ENCODE measurements at regions not wholly inside any gene's neighbourhood (a gene's known extent, or its start where the extent isn't known, plus 50 kb on each side); places are given as distances from the start of the nearest gene placed in this dataset.

GRCh38 chr4:145302725-145303124 is 122.3 kb upstream of the OTUD4 start:
- no peak overlapping the region for H3K27ac ChIP-seq (ENCODE audit: low read depth, low read length)
- ChIA-PET POLR2A (no interaction called here), CTCF (no interaction called here)
- no peaks in the 10 kb centered on the region for H3K9me3 ChIP-seq (ENCODE audit: control insufficient read depth, insufficient read depth, low read length)
- DNase-seq (ENCODE audit: low read depth, low spot score): no peak
- H3K4me3 ChIP-seq (ENCODE audit: low read depth, low read length): no peak overlapping the region
- TF ChIP-seq, protein P1, sequence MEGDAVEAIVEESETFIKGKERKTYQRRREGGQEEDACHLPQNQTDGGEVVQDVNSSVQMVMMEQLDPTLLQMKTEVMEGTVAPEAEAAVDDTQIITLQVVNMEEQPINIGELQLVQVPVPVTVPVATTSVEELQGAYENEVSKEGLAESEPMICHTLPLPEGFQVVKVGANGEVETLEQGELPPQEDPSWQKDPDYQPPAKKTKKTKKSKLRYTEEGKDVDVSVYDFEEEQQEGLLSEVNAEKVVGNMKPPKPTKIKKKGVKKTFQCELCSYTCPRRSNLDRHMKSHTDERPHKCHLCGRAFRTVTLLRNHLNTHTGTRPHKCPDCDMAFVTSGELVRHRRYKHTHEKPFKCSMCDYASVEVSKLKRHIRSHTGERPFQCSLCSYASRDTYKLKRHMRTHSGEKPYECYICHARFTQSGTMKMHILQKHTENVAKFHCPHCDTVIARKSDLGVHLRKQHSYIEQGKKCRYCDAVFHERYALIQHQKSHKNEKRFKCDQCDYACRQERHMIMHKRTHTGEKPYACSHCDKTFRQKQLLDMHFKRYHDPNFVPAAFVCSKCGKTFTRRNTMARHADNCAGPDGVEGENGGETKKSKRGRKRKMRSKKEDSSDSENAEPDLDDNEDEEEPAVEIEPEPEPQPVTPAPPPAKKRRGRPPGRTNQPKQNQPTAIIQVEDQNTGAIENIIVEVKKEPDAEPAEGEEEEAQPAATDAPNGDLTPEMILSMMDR (IDR thresholded peaks at IDR 0.05; ENCODE audit: low read depth, low read length): no peak
- no peaks in the 10 kb centered on the region for H3K27me3 ChIP-seq (ENCODE audit: control insufficient read depth, insufficient read depth, low read length)

DNA sequence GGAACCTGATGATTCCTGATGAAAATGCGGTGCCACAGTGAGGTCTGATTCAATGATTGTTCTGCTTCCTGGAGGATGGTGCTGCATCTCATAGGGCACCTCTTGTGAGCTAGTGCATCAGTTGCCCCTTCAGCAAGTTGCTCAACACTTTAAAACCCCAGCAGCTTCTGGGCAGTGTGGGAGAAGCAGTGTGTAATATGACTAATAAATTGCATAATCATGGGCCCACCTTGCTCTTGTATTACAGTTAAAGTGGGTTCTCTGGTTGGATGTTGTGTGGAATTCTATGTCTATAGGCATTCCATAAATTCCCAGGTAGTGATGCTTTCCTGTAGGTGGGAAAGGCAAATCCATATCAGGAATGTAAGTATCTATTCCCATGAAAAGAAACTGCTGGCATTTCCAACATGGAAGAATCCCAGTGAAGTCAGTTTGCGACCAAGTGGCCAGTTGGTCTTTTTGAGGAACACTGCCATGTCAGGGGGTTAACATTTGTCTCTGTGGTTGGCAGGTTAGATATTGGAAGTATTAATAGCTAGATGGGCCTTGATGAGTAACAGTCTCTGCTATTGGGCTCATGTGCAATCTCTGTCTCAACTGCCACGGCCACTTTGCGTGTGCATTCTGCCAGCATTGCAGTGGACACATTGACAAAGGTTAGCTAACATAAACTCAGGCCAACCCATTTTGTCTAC is 121.1 kb upstream of the OTUD4 start:
- Histone ChIP-seq H3K27me3 (ENCODE audit: control insufficient read depth, insufficient read depth, low read length) (no peaks in the 10 kb centered on the region), H3K27ac (ENCODE audit: low read depth, low read length) (no peak overlapping the region), H3K4me3 (ENCODE audit: low read depth, low read length) (no peak overlapping the region), H3K9me3 (ENCODE audit: control insufficient read depth, insufficient read depth, low read length) (no peaks in the 10 kb centered on the region)
- DNase-seq (ENCODE audit: low read depth, low spot score): no peak
- POLR2A ChIA-PET: no interaction called here
- CTCF ChIA-PET: interaction anchor here (1.3 kb wide), 1 partner anchor 68 kb away, joined by 3 read pairs; no protein-coding TSS in a partner anchor
- TF ChIP-seq, protein P1 (IDR thresholded peaks at IDR 0.05; ENCODE audit: low read depth, low read length): no peak

- ChIA-PET POLR2A (no interaction called here), CTCF (no interaction called here)
- Histone ChIP-seq H3K9me3 (ENCODE audit: control insufficient read depth, insufficient read depth, low read length) (no peaks in the 10 kb centered on the region), H3K27me3 (ENCODE audit: control insufficient read depth, insufficient read depth, low read length) (no peaks in the 10 kb centered on the region), H3K27ac (ENCODE audit: low read depth, low read length) (peak overlapping the region; percentile 25), H3K4me3 (ENCODE audit: low read depth, low read length) (no peak overlapping the region)
- TF ChIP-seq, protein P1 (IDR thresholded peaks at IDR 0.05; ENCODE audit: low read depth, low read length): no peak
- no peak for DNase-seq (ENCODE audit: low read depth, low spot score)
These were observed 119.1 kb upstream of the OTUD4 start for GRCh38 chr4:145299380-145300076.

DNA sequence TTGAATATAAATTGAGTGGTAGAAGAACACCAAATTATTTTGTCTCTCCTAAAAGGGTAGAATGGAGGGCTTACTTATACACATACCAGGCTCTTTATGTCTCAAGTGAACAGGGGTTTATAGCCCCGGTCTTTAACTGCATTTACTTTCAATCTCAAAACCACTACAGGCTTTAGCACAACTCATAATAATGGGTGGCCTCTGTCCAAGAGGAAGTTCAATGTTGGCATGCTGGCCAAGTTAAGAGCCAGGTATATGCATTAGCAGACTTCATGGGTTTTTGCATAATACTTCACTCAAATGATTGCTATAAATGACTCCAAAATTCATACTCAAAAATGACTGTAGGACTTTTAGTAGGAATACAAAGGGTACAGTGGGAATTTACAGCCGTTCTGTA is 118.5 kb upstream of the OTUD4 start:
- Histone ChIP-seq H3K27ac (ENCODE audit: low read depth, low read length) (no peak overlapping the region), H3K4me3 (ENCODE audit: low read depth, low read length) (no peak overlapping the region), H3K27me3 (ENCODE audit: control insufficient read depth, insufficient read depth, low read length) (no peaks in the 10 kb centered on the region), H3K9me3 (ENCODE audit: control insufficient read depth, insufficient read depth, low read length) (no peaks in the 10 kb centered on the region)
- no peak for DNase-seq (ENCODE audit: low read depth, low spot score)
- CTCF ChIA-PET: no interaction called here
- POLR2A ChIA-PET: no interaction called here
- TF ChIP-seq, protein P1 (IDR thresholded peaks at IDR 0.05; ENCODE audit: low read depth, low read length): no peak

- TF ChIP-seq, protein P1 (IDR thresholded peaks at IDR 0.05; ENCODE audit: low read depth, low read length): no peak
- no peak for DNase-seq (ENCODE audit: low read depth, low spot score)
- Histone ChIP-seq H3K4me3 (ENCODE audit: low read depth, low read length) (no peak overlapping the region), H3K9me3 (ENCODE audit: control insufficient read depth, insufficient read depth, low read length) (no peaks in the 10 kb centered on the region), H3K27ac (ENCODE audit: low read depth, low read length) (no peak overlapping the region), H3K27me3 (ENCODE audit: control insufficient read depth, insufficient read depth, low read length) (no peaks in the 10 kb centered on the region)
- ChIA-PET CTCF (no interaction called here), POLR2A (no interaction called here)
These were observed 117.2 kb upstream of the OTUD4 start for GRCh38 chr4:145297556-145297955.
